Prostate gland (tissue), 2 donors: ENCODE measurements at regions not wholly inside any gene's neighbourhood (a gene's known extent, or its start where the extent isn't known, plus 50 kb on each side); places are given as distances from the start of the nearest gene placed in this dataset.

Experiments
- POLR2AphosphoS5 ChIP-seq: sonication (generic); formaldehyde crosslinking; IDR thresholded peaks from one replicate; pipeline ENCODE4 v1.6.1; 2017; ENCODE audit warnings: antibody characterized with exemption
- TF ChIP-seq, protein P1 (sequence below), 4 experiments: fragments of 200-600 bp in 2 of 4; fragments of 450-650 bp in 2 of 4; sonication (generic) in 2 of 4; IDR thresholded peaks; 1 replicate in 3 of 4; 2 replicates in 1 of 4; pipeline ENCODE4 v1.5.1; 2016 to 2019; ENCODE audit warnings: antibody characterized with exemption in 4 of 4, mild to moderate bottlenecking in 2 of 4, moderate library complexity in 2 of 4

DNA sequence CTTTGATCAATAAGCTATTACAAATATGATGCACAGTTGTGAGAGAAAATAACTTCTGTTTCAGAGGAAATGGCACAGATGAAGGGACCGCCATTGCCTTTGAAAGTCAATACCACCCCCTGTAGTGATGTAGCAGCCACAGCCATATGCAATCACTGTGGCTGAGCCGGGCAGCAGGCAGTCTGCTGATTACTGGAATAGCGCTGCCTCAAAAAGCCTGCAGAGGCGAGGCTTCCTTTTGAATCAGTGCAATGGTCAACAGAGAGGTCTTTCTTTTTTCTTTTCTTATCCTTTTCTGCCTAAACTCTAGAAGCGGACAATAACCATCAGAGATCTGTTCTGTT is 265.1 kb upstream of the TAS2R1 start:
- TF ChIP-seq, protein P1, sequence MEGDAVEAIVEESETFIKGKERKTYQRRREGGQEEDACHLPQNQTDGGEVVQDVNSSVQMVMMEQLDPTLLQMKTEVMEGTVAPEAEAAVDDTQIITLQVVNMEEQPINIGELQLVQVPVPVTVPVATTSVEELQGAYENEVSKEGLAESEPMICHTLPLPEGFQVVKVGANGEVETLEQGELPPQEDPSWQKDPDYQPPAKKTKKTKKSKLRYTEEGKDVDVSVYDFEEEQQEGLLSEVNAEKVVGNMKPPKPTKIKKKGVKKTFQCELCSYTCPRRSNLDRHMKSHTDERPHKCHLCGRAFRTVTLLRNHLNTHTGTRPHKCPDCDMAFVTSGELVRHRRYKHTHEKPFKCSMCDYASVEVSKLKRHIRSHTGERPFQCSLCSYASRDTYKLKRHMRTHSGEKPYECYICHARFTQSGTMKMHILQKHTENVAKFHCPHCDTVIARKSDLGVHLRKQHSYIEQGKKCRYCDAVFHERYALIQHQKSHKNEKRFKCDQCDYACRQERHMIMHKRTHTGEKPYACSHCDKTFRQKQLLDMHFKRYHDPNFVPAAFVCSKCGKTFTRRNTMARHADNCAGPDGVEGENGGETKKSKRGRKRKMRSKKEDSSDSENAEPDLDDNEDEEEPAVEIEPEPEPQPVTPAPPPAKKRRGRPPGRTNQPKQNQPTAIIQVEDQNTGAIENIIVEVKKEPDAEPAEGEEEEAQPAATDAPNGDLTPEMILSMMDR (IDR thresholded peaks at IDR 0.05), result no peak
- TF ChIP-seq POLR2AphosphoS5, result no peak
